Hepatocyte (in vitro differentiated cells): ENCODE measurements at regions not wholly inside any gene's neighbourhood (a gene's known extent, or its start where the extent isn't known, plus 50 kb on each side); places are given as distances from the start of the nearest gene placed in this dataset.

Experiments
- DNase-seq: peaks from one replicate; pipeline ENCODE4 v3.0.0-alpha.2; 2016; ENCODE audit warnings: low spot score
- H2AFZ ChIP-seq: fragments of 200-600 bp; sonication (generic); 2 replicates; pipeline ENCODE4 v1.6.0; 2016; ENCODE audit warnings: antibody characterized with exemption, mild to moderate bottlenecking
- H3K27ac ChIP-seq: fragments of 200-600 bp; sonication (generic); 2 replicates; pipeline ENCODE4 v1.5.1; 2016; ENCODE audit warnings: mild to moderate bottlenecking
- H3K27me3 ChIP-seq: fragments of 200-600 bp; sonication (generic); 2 replicates; pipeline ENCODE4 v1.6.1; 2016
- H3K36me3 ChIP-seq: fragments of 200-600 bp; sonication (generic); replicated peaks from 2 replicates; pipeline ENCODE4 v1.5.1; 2016; ENCODE audit warnings: low read depth; ENCODE audit not compliant: insufficient read depth
- H3K4me1 ChIP-seq: fragments of 200-600 bp; sonication (generic); 2 replicates; pipeline ENCODE4 v1.5.1; 2016; ENCODE audit warnings: mild to moderate bottlenecking, moderate library complexity; ENCODE audit not compliant: insufficient read depth
- H3K4me2 ChIP-seq: fragments of 200-600 bp; sonication (generic); 2 replicates; pipeline ENCODE4 v1.6.0; 2016
- H3K4me3 ChIP-seq: fragments of 200-600 bp; sonication (generic); 2 replicates; pipeline ENCODE4 v1.5.1; 2016; ENCODE audit warnings: mild to moderate bottlenecking
- H3K79me2 ChIP-seq: fragments of 200-600 bp; sonication (generic); 2 replicates; pipeline ENCODE4 v1.6.0; 2017; ENCODE audit warnings: mild to moderate bottlenecking
- H3K9me2 ChIP-seq: fragments of 200-600 bp; sonication (generic); replicated peaks from 2 replicates; pipeline ENCODE4 v1.6.0; 2017; ENCODE audit warnings: mild to moderate bottlenecking; ENCODE audit not compliant: insufficient read depth
- H3K9me3 ChIP-seq: fragments of 200-600 bp; sonication (generic); 2 replicates; pipeline ENCODE4 v1.5.1; 2016; ENCODE audit warnings: low read depth, mild to moderate bottlenecking
- H4K20me1 ChIP-seq: fragments of 200-600 bp; sonication (generic); 2 replicates; pipeline ENCODE4 v1.6.0; 2016; ENCODE audit warnings: mild to moderate bottlenecking; ENCODE audit not compliant: insufficient read depth, poor library complexity, severe bottlenecking
- EZH2 ChIP-seq: fragments of 200-600 bp; sonication (generic); IDR thresholded peaks from 2 replicates; pipeline ENCODE4 v1.6.1; 2016; ENCODE audit warnings: antibody characterized with exemption, mild to moderate bottlenecking, borderline replicate concordance
- EZH2phosphoT487 ChIP-seq: fragments of 200-600 bp; sonication (generic); IDR thresholded peaks from one replicate; pipeline ENCODE4 v1.6.1; 2018; ENCODE audit warnings: antibody characterized with exemption, mild to moderate bottlenecking, low read depth, moderate library complexity; ENCODE audit not compliant: unreplicated experiment, severe bottlenecking
- WGBS: methylation state at CpG from one replicate; pipeline ENCODE4 v1.1.6; 2016; ENCODE audit warnings: low lambda C conversion rate; ENCODE audit errors: missing lambda C conversion rate; 5-methylcytosine and 5-hydroxymethylcytosine counted together
- TF ChIP-seq, protein P1 (sequence below): fragments of 200-600 bp; sonication (generic); IDR thresholded peaks from 2 replicates; pipeline ENCODE4 v1.5.1; 2016; ENCODE audit warnings: antibody characterized with exemption, mild to moderate bottlenecking; ENCODE audit not compliant: poor library complexity

DNA sequence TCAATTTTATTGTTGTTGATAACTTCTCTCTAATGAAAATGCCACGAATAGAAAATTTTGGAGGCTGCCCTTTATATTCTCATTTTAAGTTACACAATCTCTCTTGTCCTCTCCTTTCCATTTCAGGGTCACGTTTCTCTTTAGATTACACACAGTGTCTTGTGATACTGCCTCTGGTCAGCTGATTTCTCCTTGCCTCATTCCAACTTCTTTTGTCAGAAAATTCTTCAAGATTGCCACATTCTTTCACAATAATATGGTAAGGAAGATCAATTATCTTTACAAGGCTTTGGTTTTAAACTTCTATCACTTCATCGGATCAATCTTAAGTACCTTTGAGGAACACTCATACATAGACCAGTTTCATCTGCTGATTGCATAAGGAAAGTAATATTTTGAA is 370.3 kb downstream of the RFPL4B start:
- H3K27me3 ChIP-seq, result no peaks in the 10 kb centered on the region
- H2AFZ ChIP-seq, result no peak overlapping the region
- WGBS, result 90% methylated on average over 3 of the region's 3 CpGs

GRCh38 chr6:112717856-112718255 is 370.7 kb downstream of the RFPL4B start:
- Histone ChIP-seq H3K4me3 (no peak overlapping the region), H3K9me3 (no peaks in the 10 kb centered on the region), H3K4me1 (no peaks in the 10 kb centered on the region), H3K27ac (no peak overlapping the region), H4K20me1 (no peaks in the 10 kb centered on the region), H2AFZ (no peak overlapping the region), H3K36me3 (no peaks in the 10 kb centered on the region), H3K27me3 (no peaks in the 10 kb centered on the region), H3K4me2 (no peak overlapping the region), H3K79me2 (no peaks in the 10 kb centered on the region), H3K9me2 (no peaks in the 10 kb centered on the region)
- TF ChIP-seq EZH2phosphoT487, result no peak
- TF ChIP-seq EZH2, result no peak
- TF ChIP-seq, protein P1, sequence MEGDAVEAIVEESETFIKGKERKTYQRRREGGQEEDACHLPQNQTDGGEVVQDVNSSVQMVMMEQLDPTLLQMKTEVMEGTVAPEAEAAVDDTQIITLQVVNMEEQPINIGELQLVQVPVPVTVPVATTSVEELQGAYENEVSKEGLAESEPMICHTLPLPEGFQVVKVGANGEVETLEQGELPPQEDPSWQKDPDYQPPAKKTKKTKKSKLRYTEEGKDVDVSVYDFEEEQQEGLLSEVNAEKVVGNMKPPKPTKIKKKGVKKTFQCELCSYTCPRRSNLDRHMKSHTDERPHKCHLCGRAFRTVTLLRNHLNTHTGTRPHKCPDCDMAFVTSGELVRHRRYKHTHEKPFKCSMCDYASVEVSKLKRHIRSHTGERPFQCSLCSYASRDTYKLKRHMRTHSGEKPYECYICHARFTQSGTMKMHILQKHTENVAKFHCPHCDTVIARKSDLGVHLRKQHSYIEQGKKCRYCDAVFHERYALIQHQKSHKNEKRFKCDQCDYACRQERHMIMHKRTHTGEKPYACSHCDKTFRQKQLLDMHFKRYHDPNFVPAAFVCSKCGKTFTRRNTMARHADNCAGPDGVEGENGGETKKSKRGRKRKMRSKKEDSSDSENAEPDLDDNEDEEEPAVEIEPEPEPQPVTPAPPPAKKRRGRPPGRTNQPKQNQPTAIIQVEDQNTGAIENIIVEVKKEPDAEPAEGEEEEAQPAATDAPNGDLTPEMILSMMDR, result no peak
- whole genome bisulfite sequencing, result 84% methylated on average over 2 of the region's 2 CpGs
- no peak for DNase-seq

More for the DNA sequence above, 370.3 kb downstream of the RFPL4B start:
- H3K9me3 ChIP-seq, result no peaks in the 10 kb centered on the region
- no peaks in the 10 kb centered on the region for H3K4me1 ChIP-seq
- TF ChIP-seq EZH2phosphoT487, result no peak
- TF ChIP-seq EZH2, result no peak
- TF ChIP-seq, protein P1, result no peak
- H4K20me1 ChIP-seq, result no peaks in the 10 kb centered on the region
- H3K4me3 ChIP-seq, result no peak overlapping the region
- no peaks in the 10 kb centered on the region for H3K9me2 ChIP-seq
- no peaks in the 10 kb centered on the region for H3K36me3 ChIP-seq
- no peaks in the 10 kb centered on the region for H3K79me2 ChIP-seq
- no peak overlapping the region for H3K27ac ChIP-seq
- no peak for DNase-seq
- H3K4me2 ChIP-seq, result no peak overlapping the region

GRCh38 chr6:112725541-112726085 is 378.5 kb downstream of the RFPL4B start:
- no peak overlapping the region for H3K4me2 ChIP-seq
- no peaks in the 10 kb centered on the region for H4K20me1 ChIP-seq
- TF ChIP-seq, protein P1, result no peak
- TF ChIP-seq EZH2, result no peak
- TF ChIP-seq EZH2phosphoT487, result no peak

More at GRCh38 chr6:112725541-112726085, 378.5 kb downstream of the RFPL4B start:
- Histone ChIP-seq H3K79me2 (no peaks in the 10 kb centered on the region), H3K9me3 (no peaks in the 10 kb centered on the region), H3K4me1 (no peaks in the 10 kb centered on the region), H3K36me3 (no peaks in the 10 kb centered on the region), H3K27me3 (no peaks in the 10 kb centered on the region), H3K27ac (no peak overlapping the region), H3K9me2 (no peaks in the 10 kb centered on the region), H2AFZ (no peak overlapping the region), H3K4me3 (no peak overlapping the region)
- DNase-seq, result no peak
- WGBS, result 90% methylated on average over 6 of the region's 6 CpGs
